ENCODE measurements at regions not wholly inside any gene's neighbourhood (a gene's known extent, or its start where the extent isn't known, plus 50 kb on each side); places are given as distances from the start of the nearest gene placed in this dataset.
"Not testable (repeated sequence)": the region's sequence is repeated elsewhere in the genome, so short reads cannot be mapped to it uniquely, and the experiment has no call there.

GRCh38 chr6:90907931-90908655 lies 321.2 kb upstream of the MAP3K7 start:
- H3K27me3 ChIP-seq (ENCODE audit: control insufficient read depth, insufficient read depth, low read length): no peaks in the 10 kb centered on the region
- no peaks in the 10 kb centered on the region for H3K36me3 ChIP-seq (replicated peaks; ENCODE audit: control insufficient read depth, insufficient read depth, low read length)
- no peak overlapping the region for H3K4me3 ChIP-seq (ENCODE audit: insufficient read depth, low read depth, low read length)
- no peak for DNase-seq

- no peaks in the 10 kb centered on the region for H3K36me3 ChIP-seq (replicated peaks; ENCODE audit: control insufficient read depth, insufficient read depth, low read length)
These were observed 318.5 kb upstream of the MAP3K7 start for GRCh38 chr6:90905351-90905750.

GRCh38 chr6:90900034-90900433 lies 313.2 kb upstream of the MAP3K7 start:
- H3K27me3 ChIP-seq (ENCODE audit: control insufficient read depth, insufficient read depth, low read length): no peaks in the 10 kb centered on the region
- no peak for DNase-seq
- no peaks in the 10 kb centered on the region for H3K36me3 ChIP-seq (replicated peaks; ENCODE audit: control insufficient read depth, insufficient read depth, low read length)
- no peak overlapping the region for H3K4me3 ChIP-seq (ENCODE audit: insufficient read depth, low read depth, low read length)

More at GRCh38 chr6:90905351-90905750, 318.5 kb upstream of the MAP3K7 start:
- Histone ChIP-seq H3K4me3 (ENCODE audit: insufficient read depth, low read depth, low read length) (no peak overlapping the region), H3K27me3 (ENCODE audit: control insufficient read depth, insufficient read depth, low read length) (no peaks in the 10 kb centered on the region)
- DNase-seq: no peak

GRCh38 chr6:90898763-90899162 lies 311.9 kb upstream of the MAP3K7 start:
- H3K27me3 ChIP-seq (ENCODE audit: control insufficient read depth, insufficient read depth, low read length): no peaks in the 10 kb centered on the region
- no peaks in the 10 kb centered on the region for H3K36me3 ChIP-seq (replicated peaks; ENCODE audit: control insufficient read depth, insufficient read depth, low read length)
- no peak overlapping the region for H3K4me3 ChIP-seq (ENCODE audit: insufficient read depth, low read depth, low read length)
- DNase-seq: no peak

- Histone ChIP-seq H3K27me3 (ENCODE audit: control insufficient read depth, insufficient read depth, low read length) (peaks cover 2% of the 10 kb centered on the region), H3K36me3 (replicated peaks; ENCODE audit: control insufficient read depth, insufficient read depth, low read length) (no peaks in the 10 kb centered on the region), H3K4me3 (ENCODE audit: insufficient read depth, low read depth, low read length) (no peak overlapping the region)
- no peak for DNase-seq
These were observed 309.2 kb upstream of the MAP3K7 start for GRCh38 chr6:90896075-90896547.

GRCh38 chr6:90895299-90896074 lies 308.6 kb upstream of the MAP3K7 start:
- H3K36me3 ChIP-seq (replicated peaks; ENCODE audit: control insufficient read depth, insufficient read depth, low read length): no peaks in the 10 kb centered on the region
- no peak overlapping the region for H3K4me3 ChIP-seq (ENCODE audit: insufficient read depth, low read depth, low read length)
- peaks cover 2% of the 10 kb centered on the region for H3K27me3 ChIP-seq (ENCODE audit: control insufficient read depth, insufficient read depth, low read length)
- DNase-seq: no peak

- H3K4me3 ChIP-seq (ENCODE audit: insufficient read depth, low read depth, low read length): no peak overlapping the region
- H3K27me3 ChIP-seq (ENCODE audit: control insufficient read depth, insufficient read depth, low read length): peaks cover 2% of the 10 kb centered on the region
- DNase-seq: no peak
- no peaks in the 10 kb centered on the region for H3K36me3 ChIP-seq (replicated peaks; ENCODE audit: control insufficient read depth, insufficient read depth, low read length)
These were observed 307.6 kb upstream of the MAP3K7 start for GRCh38 chr6:90894285-90895130.

- DNase-seq: no peak
- H3K36me3 ChIP-seq (replicated peaks; ENCODE audit: control insufficient read depth, insufficient read depth, low read length): no peaks in the 10 kb centered on the region
These were observed 306.5 kb upstream of the MAP3K7 start for GRCh38 chr6:90893400-90893799.

GRCh38 chr6:90892271-90892670 lies 305.4 kb upstream of the MAP3K7 start:
- Histone ChIP-seq H3K36me3 (replicated peaks; ENCODE audit: control insufficient read depth, insufficient read depth, low read length) (no peaks in the 10 kb centered on the region), H3K27me3 (ENCODE audit: control insufficient read depth, insufficient read depth, low read length) (peaks cover 2% of the 10 kb centered on the region), H3K4me3 (ENCODE audit: insufficient read depth, low read depth, low read length) (no peak overlapping the region)
- no peak for DNase-seq

More at GRCh38 chr6:90893400-90893799, 306.5 kb upstream of the MAP3K7 start:
- peaks cover 2% of the 10 kb centered on the region for H3K27me3 ChIP-seq (ENCODE audit: control insufficient read depth, insufficient read depth, low read length)
- no peak overlapping the region for H3K4me3 ChIP-seq (ENCODE audit: insufficient read depth, low read depth, low read length)

- Histone ChIP-seq H3K4me3 (ENCODE audit: insufficient read depth, low read depth, low read length) (no peak overlapping the region), H3K36me3 (replicated peaks; ENCODE audit: control insufficient read depth, insufficient read depth, low read length) (no peaks in the 10 kb centered on the region), H3K27me3 (ENCODE audit: control insufficient read depth, insufficient read depth, low read length) (peaks cover 2% of the 10 kb centered on the region)
- no peak for DNase-seq
These were observed 304.5 kb upstream of the MAP3K7 start for GRCh38 chr6:90891355-90891754.

- Histone ChIP-seq H3K4me3 (ENCODE audit: insufficient read depth, low read depth, low read length) (no peak overlapping the region), H3K27me3 (ENCODE audit: control insufficient read depth, insufficient read depth, low read length) (peaks cover 2% of the 10 kb centered on the region), H3K36me3 (replicated peaks; ENCODE audit: control insufficient read depth, insufficient read depth, low read length) (no peaks in the 10 kb centered on the region)
- peak; percentile 35 for DNase-seq
These were observed 303.9 kb upstream of the MAP3K7 start for GRCh38 chr6:90890683-90891330.

- Histone ChIP-seq H3K4me3 (ENCODE audit: insufficient read depth, low read depth, low read length) (no peak overlapping the region), H3K36me3 (replicated peaks; ENCODE audit: control insufficient read depth, insufficient read depth, low read length) (no peaks in the 10 kb centered on the region), H3K27me3 (ENCODE audit: control insufficient read depth, insufficient read depth, low read length) (peaks cover 2% of the 10 kb centered on the region; the same call in 1 of the 2 replicates)
- DNase-seq: no peak
These were observed 300.9 kb upstream of the MAP3K7 start for GRCh38 chr6:90887764-90888163.

- Histone ChIP-seq H3K27me3 (ENCODE audit: control insufficient read depth, insufficient read depth, low read length) (no peaks in the 10 kb centered on the region), H3K36me3 (replicated peaks; ENCODE audit: control insufficient read depth, insufficient read depth, low read length) (no peaks in the 10 kb centered on the region), H3K4me3 (ENCODE audit: insufficient read depth, low read depth, low read length) (no peak overlapping the region)
- DNase-seq: no peak
These were observed 298.8 kb upstream of the MAP3K7 start for GRCh38 chr6:90885611-90886056.

GRCh38 chr6:90885137-90885536 lies 298.3 kb upstream of the MAP3K7 start:
- not testable (repeated sequence) for H3K27me3 ChIP-seq (ENCODE audit: control insufficient read depth, insufficient read depth, low read length); H3K4me3 ChIP-seq (ENCODE audit: insufficient read depth, low read depth, low read length); H3K36me3 ChIP-seq (replicated peaks; ENCODE audit: control insufficient read depth, insufficient read depth, low read length)

More at GRCh38 chr6:90885137-90885536, 298.3 kb upstream of the MAP3K7 start:
- not testable (repeated sequence) for DNase-seq
